ENCODE measurements at regions not wholly inside any gene's neighbourhood (a gene's known extent, or its start where the extent isn't known, plus 50 kb on each side); places are given as distances from the start of the nearest gene placed in this dataset.

- CTCF ChIA-PET: interaction anchor here (0.6 kb wide), 1 partner anchor 1662 kb away, joined by 3 read pairs; no protein-coding TSS in a partner anchor
- no peak for DNase-seq (ENCODE audit: extremely low spot score)
- POLR2A ChIA-PET: no interaction called here
- TF ChIP-seq SUZ12 (IDR thresholded peaks at IDR 0.05) (no peak), SP1 (IDR thresholded peaks at IDR 0.05) (no peak), BHLHE40 (IDR thresholded peaks at IDR 0.05; ENCODE audit: borderline replicate concordance) (no peak), PKNOX1 (IDR thresholded peaks at IDR 0.05) (no peak), FOXA1 (IDR thresholded peaks at IDR 0.05) (no peak), ZNF384 (IDR thresholded peaks at IDR 0.05) (no peak), L3MBTL2 (conservative IDR thresholded peaks at IDR 0.05) (no peak), NFRKB (IDR thresholded peaks at IDR 0.05) (no peak), TARDBP (IDR thresholded peaks at IDR 0.05) (no peak), LEF1 (IDR thresholded peaks at IDR 0.05; ENCODE audit: borderline replicate concordance) (no peak), HDGF (IDR thresholded peaks at IDR 0.05; ENCODE audit: borderline replicate concordance) (no peak), CTBP1 (IDR thresholded peaks at IDR 0.05; ENCODE audit: borderline replicate concordance) (no peak), FOXM1 (IDR thresholded peaks at IDR 0.05; ENCODE audit: borderline replicate concordance) (no peak), FOXK2 (IDR thresholded peaks at IDR 0.05) (no peak), ELF4 (IDR thresholded peaks at IDR 0.05) (no peak), ARNT (IDR thresholded peaks at IDR 0.05) (no peak)
Observed at GRCh38 chr6:149267072-149267471, 50.4 kb upstream of the TAB2 start.

GRCh38 chr6:149267513-149268043 is 49.9 kb upstream of the TAB2 start:
- DNase-seq (ENCODE audit: extremely low spot score): no peak
- CTCF ChIA-PET: interaction anchor here (0.6 kb wide), 1 partner anchor 1661 kb away, joined by 3 read pairs; no protein-coding TSS in a partner anchor
- no peak for TF ChIP-seq PKNOX1 (IDR thresholded peaks at IDR 0.05)
- POLR2A ChIA-PET: no interaction called here
